Uterus (tissue), 3 donors: ENCODE measurements at regions not wholly inside any gene's neighbourhood (a gene's known extent, or its start where the extent isn't known, plus 50 kb on each side); places are given as distances from the start of the nearest gene placed in this dataset.
"Not testable (repeated sequence)": the region's sequence is repeated elsewhere in the genome, so short reads cannot be mapped to it uniquely, and the experiment has no call there.

Experiments
- DNase-seq, 2 donors: peaks; one replicate each; pipeline ENCODE4 v3.0.0-alpha.2; 2019 to 2020
- H3K27ac ChIP-seq, 2 donors: fragments of 200-600 bp; sonication (generic); 1 replicate in 1 of 2; 2 replicates in 1 of 2; pipeline ENCODE4 v1.5.1; 2016 to 2018
- H3K27me3 ChIP-seq, 2 donors: fragments of 200-600 bp; sonication (generic); one replicate each; pipeline ENCODE4 v1.5.1; 2018 to 2019; ENCODE audit warnings: control low read depth in 1 of 2
- H3K36me3 ChIP-seq, 2 donors: fragments of 200-600 bp; sonication (generic); one replicate each; pipeline ENCODE4 v1.5.1; 2019; ENCODE audit warnings: control low read depth in 1 of 2
- H3K4me1 ChIP-seq, 2 donors: fragments of 200-600 bp; sonication (generic); one replicate each; pipeline ENCODE4 v1.5.1; 2018 to 2019; ENCODE audit warnings: control low read depth in 1 of 2
- H3K4me3 ChIP-seq, 2 donors: fragments of 200-600 bp; sonication (generic); 1 replicate in 1 of 2; 2 replicates in 1 of 2; pipeline ENCODE4 v1.5.1; 2018 to 2019; ENCODE audit warnings: mild to moderate bottlenecking in 1 of 2
- H3K9me3 ChIP-seq, 2 donors: fragments of 200-600 bp; sonication (generic); one replicate each; pipeline ENCODE4 v1.5.1; 2019; ENCODE audit warnings: control low read depth in 1 of 2
- CTCF ChIP-seq, 4 experiments: fragments of 200-600 bp in 2 of 4; fragments of 450-650 bp in 2 of 4; sonication (generic) in 2 of 4; IDR thresholded peaks; one replicate each; pipeline ENCODE4 v1.5.1; 2016 to 2019; ENCODE audit warnings: antibody characterized with exemption in 4 of 4, mild to moderate bottlenecking in 2 of 4, moderate library complexity in 1 of 4
- POLR2A ChIP-seq, 2 donors: fragments of 450-650 bp; IDR thresholded peaks; one replicate each; pipeline ENCODE4 v1.6.1; 2016; ENCODE audit warnings: antibody characterized with exemption in 2 of 2, mild to moderate bottlenecking in 1 of 2, moderate library complexity in 1 of 2
- intact Hi-C: fragments of 100-400 bp; cut with DNase I; formaldehyde crosslinking; loops from one replicate; pipeline ENCODE4 v1.15.1; 2023; ENCODE audit warnings: low total_unique reads
- donor health status: DM: yes; HTN: yes; CAD: no.

GRCh38 chr11:122413677-122414076 is 241.8 kb upstream of the UBASH3B start:
- no peaks in the 10 kb centered on the region for H3K27me3 ChIP-seq
- intact Hi-C loops, result no loop called here
- H3K4me3 ChIP-seq, result no peak overlapping the region
- peaks cover 0 to 10% of the 10 kb centered on the region in 2 donors for H3K9me3 ChIP-seq
- no peak for TF ChIP-seq POLR2A (IDR thresholded peaks at IDR 0.05)
- TF ChIP-seq CTCF (IDR thresholded peaks at IDR 0.05), result no peak
- no peak for DNase-seq
- H3K27ac ChIP-seq, result no peak overlapping the region
- H3K36me3 ChIP-seq, result no peaks in the 10 kb centered on the region
- H3K4me1 ChIP-seq, result no peaks in the 10 kb centered on the region

GRCh38 chr11:122412581-122412980 is 242.9 kb upstream of the UBASH3B start:
- H3K4me3 ChIP-seq, result no peak overlapping the region
- peaks cover 0 to 10% of the 10 kb centered on the region in 2 donors for H3K9me3 ChIP-seq
- no peak overlapping the region for H3K27ac ChIP-seq
- intact Hi-C loops, result no loop called here
- no peaks in the 10 kb centered on the region for H3K4me1 ChIP-seq
- no peak for TF ChIP-seq POLR2A (IDR thresholded peaks at IDR 0.05)
- DNase-seq, result no peak
- H3K27me3 ChIP-seq, result no peaks in the 10 kb centered on the region
- no peaks in the 10 kb centered on the region for H3K36me3 ChIP-seq

- Histone ChIP-seq H3K4me3 (no peak overlapping the region), H3K27me3 (no peaks in the 10 kb centered on the region), H3K4me1 (no peaks in the 10 kb centered on the region), H3K9me3 (no peaks in the 10 kb centered on the region), H3K36me3 (no peaks in the 10 kb centered on the region), H3K27ac (no peak overlapping the region)
- TF ChIP-seq POLR2A (IDR thresholded peaks at IDR 0.05) (no peak), CTCF (IDR thresholded peaks at IDR 0.05) (no peak)
- no peak for DNase-seq
- intact Hi-C loops, result no loop called here
Observed at GRCh38 chr11:122406466-122406865, 249.1 kb upstream of the UBASH3B start.

GRCh38 chr11:122405547-122406341 is 249.8 kb upstream of the UBASH3B start:
- H3K4me1 ChIP-seq, result no peaks in the 10 kb centered on the region
- no peaks in the 10 kb centered on the region for H3K27me3 ChIP-seq
- H3K9me3 ChIP-seq, result no peaks in the 10 kb centered on the region
- intact Hi-C loops, result no loop called here
- TF ChIP-seq CTCF (IDR thresholded peaks at IDR 0.05) (no peak), POLR2A (IDR thresholded peaks at IDR 0.05) (no peak)
- DNase-seq, result no peak
- H3K36me3 ChIP-seq, result no peaks in the 10 kb centered on the region
- no peak overlapping the region for H3K27ac ChIP-seq
- no peak overlapping the region for H3K4me3 ChIP-seq

GRCh38 chr11:122404571-122404970 is 251.0 kb upstream of the UBASH3B start:
- Histone ChIP-seq H3K9me3 (no peaks in the 10 kb centered on the region), H3K27ac (no peak overlapping the region), H3K27me3 (no peaks in the 10 kb centered on the region), H3K4me3 (no peak overlapping the region), H3K36me3 (no peaks in the 10 kb centered on the region), H3K4me1 (no peaks in the 10 kb centered on the region)
- no peak for DNase-seq
- intact Hi-C loops, result no loop called here
- TF ChIP-seq CTCF (IDR thresholded peaks at IDR 0.05) (no peak), POLR2A (IDR thresholded peaks at IDR 0.05) (no peak)

GRCh38 chr11:122401581-122401980 is 253.9 kb upstream of the UBASH3B start:
- H3K4me1 ChIP-seq, H3K9me3 ChIP-seq, DNase-seq, H3K27ac ChIP-seq, intact Hi-C loops, H3K36me3 ChIP-seq, H3K4me3 ChIP-seq, H3K27me3 ChIP-seq: not testable (repeated sequence)
